Mammary epithelial cell (primary cell): ENCODE measurements at regions not wholly inside any gene's neighbourhood (a gene's known extent, or its start where the extent isn't known, plus 50 kb on each side); places are given as distances from the start of the nearest gene placed in this dataset.

ENCODE experiments used
- EZH2 ChIP-seq: IDR thresholded peaks from 2 replicates; pipeline ENCODE4 v1.6.1; 2012; ENCODE audit warnings: low read length, inconsistent platforms, borderline replicate concordance
- TF ChIP-seq, protein P1 (sequence below), 2 donors: IDR thresholded peaks in 1 of 2; conservative IDR thresholded peaks in 1 of 2; 2 replicates each; pipeline ENCODE4 v1.5.1; 2011 to 2012; ENCODE audit warnings: inconsistent platforms in 2 of 2, low read length in 2 of 2, mild to moderate bottlenecking in 2 of 2, control low read depth in 1 of 2, low read depth in 1 of 2; ENCODE audit not compliant: insufficient read depth in 1 of 2; ENCODE audit errors: extremely low read depth in 1 of 2

GRCh38 chr7:91412298-91412697 lies 148.1 kb downstream of the FZD1 start:
- TF ChIP-seq EZH2 = no peak
- TF ChIP-seq, protein P1, sequence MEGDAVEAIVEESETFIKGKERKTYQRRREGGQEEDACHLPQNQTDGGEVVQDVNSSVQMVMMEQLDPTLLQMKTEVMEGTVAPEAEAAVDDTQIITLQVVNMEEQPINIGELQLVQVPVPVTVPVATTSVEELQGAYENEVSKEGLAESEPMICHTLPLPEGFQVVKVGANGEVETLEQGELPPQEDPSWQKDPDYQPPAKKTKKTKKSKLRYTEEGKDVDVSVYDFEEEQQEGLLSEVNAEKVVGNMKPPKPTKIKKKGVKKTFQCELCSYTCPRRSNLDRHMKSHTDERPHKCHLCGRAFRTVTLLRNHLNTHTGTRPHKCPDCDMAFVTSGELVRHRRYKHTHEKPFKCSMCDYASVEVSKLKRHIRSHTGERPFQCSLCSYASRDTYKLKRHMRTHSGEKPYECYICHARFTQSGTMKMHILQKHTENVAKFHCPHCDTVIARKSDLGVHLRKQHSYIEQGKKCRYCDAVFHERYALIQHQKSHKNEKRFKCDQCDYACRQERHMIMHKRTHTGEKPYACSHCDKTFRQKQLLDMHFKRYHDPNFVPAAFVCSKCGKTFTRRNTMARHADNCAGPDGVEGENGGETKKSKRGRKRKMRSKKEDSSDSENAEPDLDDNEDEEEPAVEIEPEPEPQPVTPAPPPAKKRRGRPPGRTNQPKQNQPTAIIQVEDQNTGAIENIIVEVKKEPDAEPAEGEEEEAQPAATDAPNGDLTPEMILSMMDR (conservative IDR thresholded peaks at IDR 0.05 in 1 of 2, IDR thresholded peaks at IDR 0.05 in 1 of 2; ENCODE audit: extremely low read depth in 1 of 2, insufficient read depth in 1 of 2, low read depth in 1 of 2, low read length in 2 of 2) = no peak
